Activated T-helper 17 cell treated with anti-CD3 and anti-CD28 coated beads, Interleukin-2, amount 50 U/mL, for 72 hours (primary cell): ENCODE measurements at regions not wholly inside any gene's neighbourhood (a gene's known extent, or its start where the extent isn't known, plus 50 kb on each side); places are given as distances from the start of the nearest gene placed in this dataset.

Source experiments
- ATAC-seq: fragments of 150-1000 bp; cut with Tn5 transposase; replicated peaks from 2 replicates; pipeline ENCODE4 v1.10.0; 2021; ENCODE audit warnings: mild to moderate bottlenecking, moderate library complexity
- H3K27ac Mint-ChIP-seq: one replicate; pipeline ENCODE4 v1.8.0; 2022; ENCODE audit warnings: mixed read lengths
- H3K27me3 Mint-ChIP-seq: one replicate; pipeline ENCODE4 v1.8.0; 2022; ENCODE audit warnings: mixed read lengths
- H3K36me3 Mint-ChIP-seq: one replicate; pipeline ENCODE4 v1.8.0; 2022; ENCODE audit warnings: low read depth, mild to moderate bottlenecking, mixed read lengths
- H3K4me1 Mint-ChIP-seq: one replicate; pipeline ENCODE4 v1.8.0; 2022; ENCODE audit warnings: mixed read lengths
- H3K4me3 Mint-ChIP-seq: one replicate; pipeline ENCODE4 v1.8.0; 2022; ENCODE audit warnings: mild to moderate bottlenecking, mixed read lengths
- H3K9me3 Mint-ChIP-seq: one replicate; pipeline ENCODE4 v1.8.0; 2022; ENCODE audit warnings: mixed read lengths

DNA sequence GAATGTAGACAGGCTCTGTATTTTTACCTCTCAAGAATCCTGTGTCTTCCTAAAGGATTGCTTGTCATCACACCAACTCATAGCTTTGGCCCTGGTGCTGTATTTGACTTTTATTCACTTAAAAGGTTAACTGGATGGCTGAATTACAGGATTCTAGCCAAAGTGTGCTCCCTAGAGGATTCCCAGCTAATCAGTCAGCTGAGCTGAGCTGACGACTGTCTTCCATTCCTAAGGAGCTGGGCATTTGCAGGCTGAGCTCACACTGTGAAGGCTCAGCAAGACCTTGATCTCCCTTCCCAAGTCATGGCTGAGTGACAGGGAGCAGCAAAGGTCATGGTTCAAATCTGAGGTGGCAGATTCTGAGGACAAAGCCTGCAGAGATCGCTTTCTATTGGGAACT lies 59.0 kb upstream of the PALM2AKAP2 start:
- Mint-ChIP-seq H3K9me3 (peaks cover 4% of the 10 kb centered on the region), H3K36me3 (no peaks in the 10 kb centered on the region), H3K4me3 (no peak overlapping the region), H3K27me3 (peaks cover 14% of the 10 kb centered on the region), H3K4me1 (peaks cover 4% of the 10 kb centered on the region), H3K27ac (no peak overlapping the region)
- ATAC-seq = no peak

DNA sequence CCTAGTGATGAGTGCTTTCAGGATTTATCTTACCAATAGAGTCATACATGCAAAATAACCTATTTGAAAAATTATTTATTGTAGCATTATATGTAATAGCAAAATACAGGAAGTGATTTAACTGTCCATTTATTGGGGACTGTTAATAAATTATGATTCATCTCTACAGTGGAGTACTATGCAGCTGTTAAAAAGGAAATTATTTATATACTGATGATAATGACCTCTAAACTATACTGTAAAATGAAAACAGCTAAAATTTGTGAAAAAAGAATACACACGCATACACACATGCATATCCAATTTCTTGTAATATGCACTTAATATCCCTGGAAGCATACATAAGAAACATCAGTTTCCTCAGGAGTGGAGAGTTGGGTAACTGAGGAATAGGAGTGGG lies 58.0 kb upstream of the PALM2AKAP2 start:
- Mint-ChIP-seq H3K27ac (no peak overlapping the region), H3K4me1 (peaks cover 4% of the 10 kb centered on the region), H3K36me3 (no peaks in the 10 kb centered on the region), H3K27me3 (peaks cover 14% of the 10 kb centered on the region), H3K9me3 (peaks cover 4% of the 10 kb centered on the region), H3K4me3 (no peak overlapping the region)
- no peak for ATAC-seq

DNA sequence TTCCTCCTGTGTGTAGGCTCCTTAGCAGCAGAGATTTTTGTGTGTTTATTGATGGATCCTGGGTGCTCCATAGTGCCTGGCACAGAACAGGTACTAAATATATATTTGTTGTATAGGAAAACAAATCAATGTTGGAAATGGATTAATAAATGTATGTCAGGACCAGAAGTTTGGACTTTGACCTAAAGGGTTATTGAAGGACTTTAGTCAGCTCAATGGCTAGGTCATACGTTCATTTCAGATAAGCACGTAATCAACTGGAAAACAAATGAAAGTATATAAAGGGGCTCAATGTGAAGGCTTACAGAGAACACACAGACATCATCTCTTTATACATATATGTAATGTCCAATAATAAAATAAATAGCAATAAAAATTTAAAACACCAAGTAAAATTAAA lies 56.2 kb upstream of the PALM2AKAP2 start:
- ATAC-seq = no peak
- Mint-ChIP-seq H3K4me1 (peaks cover 4% of the 10 kb centered on the region), H3K27me3 (peaks cover 14% of the 10 kb centered on the region), H3K9me3 (peaks cover 4% of the 10 kb centered on the region), H3K4me3 (no peak overlapping the region), H3K27ac (no peak overlapping the region), H3K36me3 (no peaks in the 10 kb centered on the region)

DNA sequence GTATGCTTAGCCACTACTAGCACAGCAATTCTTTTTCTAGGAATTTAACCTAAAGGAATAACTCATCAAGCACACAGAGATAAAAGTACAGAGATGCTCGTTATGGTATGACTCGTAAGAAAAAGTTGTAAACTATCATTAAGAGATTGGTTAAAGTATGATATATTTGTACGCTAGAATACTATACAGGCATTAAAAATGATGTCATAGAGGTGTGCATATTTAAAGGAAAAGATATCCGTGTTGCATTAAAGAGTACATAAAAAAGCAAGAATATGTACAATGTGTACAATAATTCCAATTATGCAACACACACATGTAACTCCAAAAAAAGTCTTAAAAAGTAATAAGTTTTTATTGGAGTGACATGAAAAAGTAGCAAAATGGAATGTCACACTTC lies 54.5 kb upstream of the PALM2AKAP2 start:
- no peak overlapping the region for H3K27ac Mint-ChIP-seq
- H3K4me3 Mint-ChIP-seq = no peak overlapping the region
- no peaks in the 10 kb centered on the region for H3K36me3 Mint-ChIP-seq
- H3K27me3 Mint-ChIP-seq = peaks cover 17% of the 10 kb centered on the region
- peaks cover 4% of the 10 kb centered on the region for H3K9me3 Mint-ChIP-seq
- peaks cover 4% of the 10 kb centered on the region for H3K4me1 Mint-ChIP-seq
- ATAC-seq = no peak

DNA sequence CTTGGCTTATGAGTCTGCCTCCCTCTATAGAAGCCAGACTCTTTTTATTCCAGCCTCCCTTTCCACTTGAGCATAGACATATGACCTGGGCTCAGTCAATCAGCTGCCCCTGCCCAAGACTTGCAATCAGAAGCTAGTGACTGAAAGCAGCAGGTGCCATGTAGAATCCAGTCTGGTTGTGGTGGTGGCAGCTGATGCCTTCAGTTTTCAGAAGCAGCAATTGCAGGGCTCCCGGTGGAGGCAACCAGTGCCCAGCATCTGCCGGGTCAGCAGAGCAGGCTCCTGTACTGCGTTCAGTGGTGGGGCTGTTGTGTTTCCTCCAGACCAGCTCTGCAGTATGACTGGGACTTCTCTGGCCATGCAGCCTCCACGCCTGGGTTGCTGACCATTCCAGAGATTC lies 53.9 kb upstream of the PALM2AKAP2 start:
- peaks cover 4% of the 10 kb centered on the region for H3K9me3 Mint-ChIP-seq
- no peak overlapping the region for H3K4me3 Mint-ChIP-seq
- H3K36me3 Mint-ChIP-seq = no peaks in the 10 kb centered on the region
- no peak overlapping the region for H3K27ac Mint-ChIP-seq
- peaks cover 17% of the 10 kb centered on the region for H3K27me3 Mint-ChIP-seq
- peaks cover 4% of the 10 kb centered on the region for H3K4me1 Mint-ChIP-seq
- no peak for ATAC-seq

DNA sequence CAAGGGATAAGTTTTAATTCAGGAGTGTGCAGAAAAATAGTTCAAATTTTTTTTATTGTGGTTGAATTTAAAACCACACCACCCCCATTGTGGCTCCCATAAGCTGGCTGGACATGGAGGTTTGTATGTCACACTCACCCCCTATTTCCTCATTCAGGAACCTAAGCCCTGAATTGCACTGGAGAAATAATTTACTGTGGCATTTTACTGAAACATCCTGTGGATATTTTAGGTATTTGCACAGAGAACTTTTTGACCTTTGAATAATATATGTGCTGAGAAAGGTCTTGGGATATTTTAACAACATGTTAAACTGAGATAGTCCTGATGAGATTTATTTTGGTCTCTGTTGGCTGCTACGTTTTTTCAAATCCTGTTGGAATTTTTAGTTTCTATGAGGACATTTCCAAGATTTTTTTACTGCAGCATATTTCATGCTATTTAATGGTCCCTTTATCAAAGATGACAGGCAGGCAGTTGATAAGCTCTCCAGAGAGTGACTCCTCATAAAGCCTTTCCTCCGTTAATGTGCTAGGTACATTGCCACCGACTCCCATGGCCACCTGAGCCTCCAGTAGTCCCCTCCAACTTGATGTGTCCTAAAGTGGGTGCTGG lies 51.2 kb upstream of the PALM2AKAP2 start:
- H3K4me3 Mint-ChIP-seq = no peak overlapping the region
- no peaks in the 10 kb centered on the region for H3K4me1 Mint-ChIP-seq
- peaks cover 15% of the 10 kb centered on the region for H3K27me3 Mint-ChIP-seq
- ATAC-seq = no peak
- H3K36me3 Mint-ChIP-seq = no peaks in the 10 kb centered on the region
- H3K9me3 Mint-ChIP-seq = peaks cover 4% of the 10 kb centered on the region
- H3K27ac Mint-ChIP-seq = no peak overlapping the region

DNA sequence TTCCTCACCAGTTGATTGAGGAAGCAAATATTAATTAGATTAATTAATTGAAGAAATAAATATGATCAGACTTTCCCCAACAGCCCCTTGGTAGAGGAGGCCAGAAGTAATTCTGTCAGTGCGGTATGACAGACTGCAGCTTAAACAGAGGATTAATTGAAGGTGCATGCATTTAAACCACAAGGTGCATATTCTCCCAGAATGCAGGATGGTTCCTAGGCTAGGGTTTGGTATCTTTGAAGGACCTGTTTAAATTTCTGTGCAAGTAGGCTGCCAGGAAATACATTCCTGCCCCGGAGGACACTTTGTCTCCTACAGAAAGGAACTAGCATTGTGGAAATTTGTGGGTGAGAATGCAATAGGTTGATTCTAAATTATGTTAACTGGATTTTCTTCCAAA lies 50.5 kb upstream of the PALM2AKAP2 start:
- Mint-ChIP-seq H3K9me3 (peaks cover 4% of the 10 kb centered on the region), H3K27ac (no peak overlapping the region), H3K4me3 (no peak overlapping the region), H3K4me1 (no peaks in the 10 kb centered on the region), H3K36me3 (no peaks in the 10 kb centered on the region), H3K27me3 (peaks cover 15% of the 10 kb centered on the region)
- no peak for ATAC-seq
